Gastrocnemius medialis (tissue), 4 donors: ENCODE measurements at regions not wholly inside any gene's neighbourhood (a gene's known extent, or its start where the extent isn't known, plus 50 kb on each side); places are given as distances from the start of the nearest gene placed in this dataset.

Experiments used
- CTCF ChIP-seq, 5 experiments: fragments of 450-650 bp in 3 of 5; fragments of 200-600 bp in 2 of 5; sonication (generic) in 2 of 5; IDR thresholded peaks in 4 of 5; conservative IDR thresholded peaks in 1 of 5; 1 replicate in 4 of 5; 2 replicates in 1 of 5; pipeline ENCODE4 v1.5.1; 2016 to 2019; ENCODE audit warnings: antibody characterized with exemption in 5 of 5, mild to moderate bottlenecking in 3 of 5, moderate library complexity in 3 of 5
- POLR2A ChIP-seq, 2 donors: fragments of 450-650 bp; IDR thresholded peaks; one replicate each; pipeline ENCODE4 v1.6.1; 2017; ENCODE audit warnings: antibody characterized with exemption in 2 of 2, mild to moderate bottlenecking in 2 of 2, moderate library complexity in 2 of 2

GRCh38 chr15:62407216-62407615, 242.1 kb upstream of the C2CD4B start:
- TF ChIP-seq CTCF (IDR thresholded peaks at IDR 0.05 in 4 of 5, conservative IDR thresholded peaks at IDR 0.05 in 1 of 5) (no peak), POLR2A (IDR thresholded peaks at IDR 0.05) (no peak)
